ENCODE measurements at regions not wholly inside any gene's neighbourhood (a gene's known extent, or its start where the extent isn't known, plus 50 kb on each side); places are given as distances from the start of the nearest gene placed in this dataset.
A peak's percentile ranks its signal among the peaks of the same experiment; 100 is the strongest.

DNA sequence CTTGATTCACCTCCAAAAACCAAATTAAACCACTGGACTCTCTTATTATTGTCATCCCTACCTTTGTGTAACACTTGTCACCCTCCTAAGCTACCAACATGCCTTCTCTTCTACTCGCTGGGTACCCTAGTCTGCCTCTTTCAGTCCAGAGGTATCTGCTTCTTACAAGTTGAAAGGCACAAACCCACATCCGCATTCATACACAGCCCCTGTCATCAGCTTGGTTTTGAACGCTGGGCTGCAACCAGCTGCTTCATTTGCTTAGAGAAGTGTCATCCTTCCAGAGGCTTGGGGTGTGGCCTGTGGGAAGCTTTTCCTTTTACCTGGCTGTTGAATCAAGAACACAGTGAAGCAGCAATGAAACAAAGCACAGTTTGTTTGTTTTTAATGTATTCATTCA is 138.8 kb upstream of the WWC1 start:
- no peak for DNase-seq (ENCODE audit: low spot score)

DNA sequence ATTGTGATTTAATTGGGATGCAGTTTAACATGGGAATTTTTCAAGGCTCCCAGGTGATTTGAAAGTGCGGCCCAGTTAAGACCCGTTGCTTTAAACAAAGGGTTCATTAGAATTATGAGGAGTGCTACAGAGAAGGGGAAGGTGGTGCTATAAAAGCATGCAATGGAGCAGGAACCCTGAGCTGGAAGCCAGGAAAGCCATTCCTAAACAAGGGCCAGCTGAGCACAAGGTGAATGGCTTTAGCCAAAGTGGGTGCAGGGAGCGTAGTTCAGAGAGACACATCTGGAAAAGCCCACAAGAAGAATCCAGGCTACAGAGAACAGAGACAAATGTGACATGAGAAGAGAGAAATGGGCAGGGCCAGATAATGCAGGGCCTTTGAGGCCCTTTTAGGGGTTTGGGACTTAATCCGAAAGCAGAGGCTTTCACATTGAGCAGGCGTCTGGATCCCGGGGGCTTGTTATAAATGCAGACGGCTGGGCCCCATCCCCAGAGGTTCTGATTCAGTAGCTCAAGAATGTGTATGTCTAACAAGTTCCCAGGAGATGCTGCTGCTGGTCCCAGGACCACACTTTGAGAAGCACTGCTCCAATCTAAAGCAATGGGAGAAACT is 138.1 kb upstream of the WWC1 start:
- DNase-seq (ENCODE audit: low spot score): no peak
- TF ChIP-seq, protein P1, sequence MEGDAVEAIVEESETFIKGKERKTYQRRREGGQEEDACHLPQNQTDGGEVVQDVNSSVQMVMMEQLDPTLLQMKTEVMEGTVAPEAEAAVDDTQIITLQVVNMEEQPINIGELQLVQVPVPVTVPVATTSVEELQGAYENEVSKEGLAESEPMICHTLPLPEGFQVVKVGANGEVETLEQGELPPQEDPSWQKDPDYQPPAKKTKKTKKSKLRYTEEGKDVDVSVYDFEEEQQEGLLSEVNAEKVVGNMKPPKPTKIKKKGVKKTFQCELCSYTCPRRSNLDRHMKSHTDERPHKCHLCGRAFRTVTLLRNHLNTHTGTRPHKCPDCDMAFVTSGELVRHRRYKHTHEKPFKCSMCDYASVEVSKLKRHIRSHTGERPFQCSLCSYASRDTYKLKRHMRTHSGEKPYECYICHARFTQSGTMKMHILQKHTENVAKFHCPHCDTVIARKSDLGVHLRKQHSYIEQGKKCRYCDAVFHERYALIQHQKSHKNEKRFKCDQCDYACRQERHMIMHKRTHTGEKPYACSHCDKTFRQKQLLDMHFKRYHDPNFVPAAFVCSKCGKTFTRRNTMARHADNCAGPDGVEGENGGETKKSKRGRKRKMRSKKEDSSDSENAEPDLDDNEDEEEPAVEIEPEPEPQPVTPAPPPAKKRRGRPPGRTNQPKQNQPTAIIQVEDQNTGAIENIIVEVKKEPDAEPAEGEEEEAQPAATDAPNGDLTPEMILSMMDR (IDR thresholded peaks at IDR 0.05; ENCODE audit: extremely low read depth, missing control alignments): no peak

More for the DNA sequence above, 138.8 kb upstream of the WWC1 start:
- TF ChIP-seq, protein P1 (IDR thresholded peaks at IDR 0.05; ENCODE audit: extremely low read depth, missing control alignments): no peak

DNA sequence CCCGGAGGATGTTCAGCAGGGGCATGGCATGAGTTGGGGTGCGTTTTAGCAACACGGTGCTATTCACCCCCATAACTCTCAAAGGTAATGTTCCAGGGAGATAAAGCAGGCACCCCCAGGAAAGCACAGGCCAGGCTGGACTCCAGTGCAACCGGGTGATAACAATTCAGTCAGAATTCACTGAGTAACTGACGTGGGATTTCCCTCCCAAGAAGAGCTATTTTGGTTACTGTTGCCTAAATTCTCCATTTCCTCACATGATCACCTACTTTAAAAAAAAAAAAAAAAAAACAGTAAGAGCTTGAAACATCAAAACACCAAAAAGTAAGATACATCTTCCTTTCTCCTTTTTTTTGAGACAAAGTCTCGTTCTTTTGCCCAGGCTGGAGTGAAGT is 137.6 kb upstream of the WWC1 start:
- TF ChIP-seq, protein P1 (IDR thresholded peaks at IDR 0.05; ENCODE audit: extremely low read depth, missing control alignments): no peak
- no peak for DNase-seq (ENCODE audit: low spot score)

DNA sequence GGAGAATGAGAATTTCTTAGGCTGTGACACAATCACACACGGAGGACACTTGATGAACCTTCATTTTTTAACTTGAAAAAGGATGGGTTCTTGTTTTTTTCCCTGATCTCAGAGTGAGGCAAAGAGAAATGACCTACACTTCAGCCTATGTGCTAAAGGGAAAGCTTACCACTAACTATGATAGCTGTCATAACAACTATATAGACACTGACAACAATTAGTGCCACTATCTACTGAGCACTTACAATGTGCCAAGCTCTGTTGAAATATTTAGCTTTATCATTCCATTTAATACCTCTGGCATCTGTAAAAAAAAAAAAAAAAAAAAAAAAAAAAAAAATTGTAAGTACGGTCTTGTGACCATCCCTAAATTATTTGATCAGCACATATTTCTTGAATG is 135.9 kb upstream of the WWC1 start:
- no peak for DNase-seq (ENCODE audit: low spot score)
- TF ChIP-seq, protein P1 (IDR thresholded peaks at IDR 0.05; ENCODE audit: extremely low read depth, missing control alignments): no peak

DNA sequence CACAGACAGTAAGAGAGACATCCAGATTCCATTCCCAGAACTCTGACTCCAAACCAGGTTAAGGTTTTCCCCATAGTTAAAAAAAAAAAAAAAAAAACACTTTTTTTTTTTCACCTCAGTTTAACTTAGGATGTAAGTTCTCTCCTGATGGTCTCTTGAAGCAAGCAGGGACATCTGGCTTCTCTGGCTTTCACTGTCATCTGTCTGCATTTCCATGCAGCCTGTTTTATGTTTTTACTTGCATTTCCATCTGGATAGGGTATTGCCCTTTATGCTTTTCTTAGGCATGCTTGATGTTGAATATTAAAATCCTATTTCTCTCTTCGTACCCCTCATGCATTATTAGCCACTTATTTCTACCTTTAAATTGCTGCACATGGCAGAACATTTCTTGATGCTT is 135.3 kb upstream of the WWC1 start:
- DNase-seq (ENCODE audit: low spot score): no peak
- TF ChIP-seq, protein P1 (IDR thresholded peaks at IDR 0.05; ENCODE audit: extremely low read depth, missing control alignments): no peak

DNA sequence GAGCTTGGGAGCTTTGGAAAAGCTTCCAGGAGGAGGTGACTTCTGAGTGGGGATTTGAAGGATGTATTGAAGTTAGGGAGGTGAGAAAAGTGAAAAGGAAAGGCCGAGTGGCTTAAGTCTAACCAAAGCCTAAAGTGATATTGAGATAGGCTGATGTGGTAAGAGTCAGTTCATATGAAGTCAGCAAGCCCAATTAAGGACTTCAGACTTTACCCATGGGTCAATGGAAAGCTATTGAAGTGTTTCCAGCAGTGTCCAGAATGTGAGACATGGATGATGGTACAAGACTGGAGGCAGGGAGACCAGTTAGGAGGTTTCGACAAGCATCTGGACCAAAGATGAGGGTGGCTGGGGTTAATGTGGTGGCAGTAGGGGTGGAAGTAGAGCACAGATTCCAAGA is 134.3 kb upstream of the WWC1 start:
- TF ChIP-seq, protein P1 (IDR thresholded peaks at IDR 0.05; ENCODE audit: extremely low read depth, missing control alignments): no peak
- no peak for DNase-seq (ENCODE audit: low spot score)

DNA sequence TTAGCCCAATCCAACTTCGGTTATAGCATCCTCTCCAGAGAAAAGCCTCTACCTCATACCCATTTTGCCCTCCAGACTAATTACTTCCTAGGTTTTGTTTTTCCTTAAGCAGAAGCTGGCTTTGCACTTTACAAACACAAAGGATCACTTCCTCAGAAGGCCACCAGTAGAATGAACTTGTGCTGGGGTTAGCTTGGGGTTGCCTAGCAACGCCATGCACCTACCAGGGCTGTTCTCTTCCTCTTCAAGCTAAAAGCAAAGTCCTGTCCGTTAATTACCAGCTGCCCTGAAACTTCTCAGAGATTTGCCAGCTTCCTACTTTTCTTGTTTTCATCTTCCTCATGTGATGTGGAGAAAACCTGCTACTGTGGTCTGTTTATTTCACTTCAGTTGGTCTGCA is 132.0 kb upstream of the WWC1 start:
- TF ChIP-seq, protein P1 (IDR thresholded peaks at IDR 0.05; ENCODE audit: extremely low read depth, missing control alignments): no peak
- DNase-seq (ENCODE audit: low spot score): peak; percentile 56
